Colonic mucosa (tissue), 4 donors: ENCODE measurements at regions not wholly inside any gene's neighbourhood (a gene's known extent, or its start where the extent isn't known, plus 50 kb on each side); places are given as distances from the start of the nearest gene placed in this dataset.

Source experiments
- DNase-seq: peaks from one replicate; pipeline ENCODE4 v3.0.0-alpha.2; 2020
- H3K27ac ChIP-seq: fragments of 200-600 bp; one replicate; pipeline ENCODE4 v1.8.0; 2021
- H3K27me3 ChIP-seq: fragments of 200-600 bp; one replicate; pipeline ENCODE4 v1.8.0; 2021
- H3K36me3 ChIP-seq: fragments of 200-600 bp; one replicate; pipeline ENCODE4 v1.8.0; 2021
- H3K4me1 ChIP-seq: fragments of 200-600 bp; one replicate; pipeline ENCODE4 v1.8.0; 2021; ENCODE audit warnings: mild to moderate bottlenecking
- H3K4me3 ChIP-seq: fragments of 200-600 bp; one replicate; pipeline ENCODE4 v1.8.0; 2021
- H3K9ac ChIP-seq, 2 donors: one replicate each; pipeline ENCODE4 v1.7.0; 2013; ENCODE audit warnings: control low read depth in 2 of 2, low read depth in 2 of 2, low read length in 2 of 2
- H3K9me3 ChIP-seq: fragments of 200-600 bp; one replicate; pipeline ENCODE4 v1.8.0; 2021
- CTCF ChIP-seq: fragments of 200-600 bp; IDR thresholded peaks from one replicate; pipeline ENCODE4 v1.8.0; 2022; ENCODE audit warnings: antibody characterized with exemption, mild to moderate bottlenecking
- intact Hi-C: fragments of 100-400 bp; cut with DNase I; formaldehyde crosslinking; loops from one replicate; pipeline ENCODE4 v1.14.1; 2022
- donor health status: healthy.
- donor health status: DM: no; HTN: no; CAD: no.
- donor health status: DM: no; HTN: no; CAD: no.

- Histone ChIP-seq H3K36me3 (no peaks in the 10 kb centered on the region), H3K27ac (no peak overlapping the region), H3K27me3 (no peaks in the 10 kb centered on the region), H3K9ac (no peak overlapping the region), H3K9me3 (no peaks in the 10 kb centered on the region), H3K4me1 (no peaks in the 10 kb centered on the region), H3K4me3 (no peak overlapping the region)
- TF ChIP-seq CTCF: no peak
- intact Hi-C loops: no loop called here
- DNase-seq: no peak
Measured at GRCh38 chr3:70824773-70825172, 512.3 kb upstream of the MDFIC2 start.

- Histone ChIP-seq H3K4me1 (no peaks in the 10 kb centered on the region), H3K9ac (no peak overlapping the region), H3K36me3 (no peaks in the 10 kb centered on the region), H3K9me3 (no peaks in the 10 kb centered on the region), H3K27me3 (no peaks in the 10 kb centered on the region), H3K27ac (no peak overlapping the region), H3K4me3 (no peak overlapping the region)
- TF ChIP-seq CTCF: no peak
- no peak for DNase-seq
- intact Hi-C loops: no loop called here
Measured at GRCh38 chr3:70824078-70824477, 511.6 kb upstream of the MDFIC2 start.

- DNase-seq: no peak
- H3K4me1 ChIP-seq: no peaks in the 10 kb centered on the region
Measured at GRCh38 chr3:70823622-70824021, 511.2 kb upstream of the MDFIC2 start.

GRCh38 chr3:70822669-70823068 is 510.2 kb upstream of the MDFIC2 start:
- DNase-seq: no peak
- no peak for TF ChIP-seq CTCF
- H3K27me3 ChIP-seq: no peaks in the 10 kb centered on the region
- intact Hi-C loops: no loop called here
- H3K9me3 ChIP-seq: no peaks in the 10 kb centered on the region
- H3K9ac ChIP-seq: no peak overlapping the region
- H3K4me1 ChIP-seq: no peaks in the 10 kb centered on the region
- H3K36me3 ChIP-seq: no peaks in the 10 kb centered on the region
- H3K4me3 ChIP-seq: no peak overlapping the region
- H3K27ac ChIP-seq: no peak overlapping the region

More at GRCh38 chr3:70823622-70824021, 511.2 kb upstream of the MDFIC2 start:
- TF ChIP-seq CTCF: no peak
- intact Hi-C loops: no loop called here
- H3K36me3 ChIP-seq: no peaks in the 10 kb centered on the region
- no peaks in the 10 kb centered on the region for H3K9me3 ChIP-seq
- H3K4me3 ChIP-seq: no peak overlapping the region
- no peak overlapping the region for H3K27ac ChIP-seq
- H3K27me3 ChIP-seq: no peaks in the 10 kb centered on the region
- H3K9ac ChIP-seq: no peak overlapping the region

GRCh38 chr3:70821602-70822001 is 509.2 kb upstream of the MDFIC2 start:
- Histone ChIP-seq H3K36me3 (no peaks in the 10 kb centered on the region), H3K9ac (no peak overlapping the region), H3K4me1 (no peaks in the 10 kb centered on the region), H3K4me3 (no peak overlapping the region), H3K27ac (no peak overlapping the region), H3K9me3 (no peaks in the 10 kb centered on the region), H3K27me3 (no peaks in the 10 kb centered on the region)
- no peak for TF ChIP-seq CTCF
- intact Hi-C loops: no loop called here
- DNase-seq: no peak

- Histone ChIP-seq H3K9ac (no peak overlapping the region), H3K4me3 (no peak overlapping the region), H3K27ac (no peak overlapping the region), H3K9me3 (no peaks in the 10 kb centered on the region), H3K4me1 (no peaks in the 10 kb centered on the region), H3K36me3 (no peaks in the 10 kb centered on the region), H3K27me3 (no peaks in the 10 kb centered on the region)
- TF ChIP-seq CTCF: no peak
- intact Hi-C loops: no loop called here
- no peak for DNase-seq
Measured at GRCh38 chr3:70820397-70820796, 508.0 kb upstream of the MDFIC2 start.
